ENCODE measurements at regions not wholly inside any gene's neighbourhood (a gene's known extent, or its start where the extent isn't known, plus 50 kb on each side); places are given as distances from the start of the nearest gene placed in this dataset.

- TF ChIP-seq, protein P1, sequence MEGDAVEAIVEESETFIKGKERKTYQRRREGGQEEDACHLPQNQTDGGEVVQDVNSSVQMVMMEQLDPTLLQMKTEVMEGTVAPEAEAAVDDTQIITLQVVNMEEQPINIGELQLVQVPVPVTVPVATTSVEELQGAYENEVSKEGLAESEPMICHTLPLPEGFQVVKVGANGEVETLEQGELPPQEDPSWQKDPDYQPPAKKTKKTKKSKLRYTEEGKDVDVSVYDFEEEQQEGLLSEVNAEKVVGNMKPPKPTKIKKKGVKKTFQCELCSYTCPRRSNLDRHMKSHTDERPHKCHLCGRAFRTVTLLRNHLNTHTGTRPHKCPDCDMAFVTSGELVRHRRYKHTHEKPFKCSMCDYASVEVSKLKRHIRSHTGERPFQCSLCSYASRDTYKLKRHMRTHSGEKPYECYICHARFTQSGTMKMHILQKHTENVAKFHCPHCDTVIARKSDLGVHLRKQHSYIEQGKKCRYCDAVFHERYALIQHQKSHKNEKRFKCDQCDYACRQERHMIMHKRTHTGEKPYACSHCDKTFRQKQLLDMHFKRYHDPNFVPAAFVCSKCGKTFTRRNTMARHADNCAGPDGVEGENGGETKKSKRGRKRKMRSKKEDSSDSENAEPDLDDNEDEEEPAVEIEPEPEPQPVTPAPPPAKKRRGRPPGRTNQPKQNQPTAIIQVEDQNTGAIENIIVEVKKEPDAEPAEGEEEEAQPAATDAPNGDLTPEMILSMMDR (IDR thresholded peaks at IDR 0.05), result no peak
- TF ChIP-seq POLR2A (IDR thresholded peaks at IDR 0.05), result no peak
Measured at GRCh38 chr2:144598906-144599305, 79.0 kb upstream of the ZEB2 start.
